GM21360 (cell line): ENCODE measurements at regions not wholly inside any gene's neighbourhood (a gene's known extent, or its start where the extent isn't known, plus 50 kb on each side); places are given as distances from the start of the nearest gene placed in this dataset.

Experiments used
- ATAC-seq: cut with Tn5 transposase; IDR thresholded peaks from one replicate; pipeline ENCODE4 v1.9.1; 2021; ENCODE audit warnings: mild to moderate bottlenecking, moderate library complexity; ENCODE audit not compliant: unreplicated experiment

DNA sequence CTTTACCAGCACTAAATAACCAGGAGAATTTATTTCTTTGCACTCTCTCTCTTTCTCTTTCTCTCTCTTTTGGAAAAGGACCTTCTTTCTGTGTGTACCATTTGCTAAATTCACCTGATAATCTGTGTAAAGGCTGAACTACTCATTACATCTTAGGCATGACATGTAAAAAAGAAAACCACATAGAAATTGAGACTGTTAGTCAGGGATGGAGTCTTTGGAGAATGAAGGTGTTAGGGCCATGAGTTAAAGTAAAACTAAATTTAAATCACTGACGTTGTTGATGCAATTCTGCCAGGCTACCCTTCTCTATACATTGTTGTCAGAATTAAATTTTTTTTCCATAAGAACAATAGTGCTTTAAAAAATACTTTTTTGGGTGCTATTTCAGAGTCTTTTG, 263.3 kb downstream of the PTEN start:
- no peak for ATAC-seq

- no peak for ATAC-seq
Measured at GRCh38 chr10:88127269-88127668, 263.8 kb downstream of the PTEN start.

- no peak for ATAC-seq
Measured at GRCh38 chr10:88127766-88128165, 264.3 kb downstream of the PTEN start.

- no peak for ATAC-seq
Measured at GRCh38 chr10:88129013-88129412, 265.6 kb downstream of the PTEN start.

- no peak for ATAC-seq
Measured at GRCh38 chr10:88130912-88131311, 267.5 kb downstream of the PTEN start.

DNA sequence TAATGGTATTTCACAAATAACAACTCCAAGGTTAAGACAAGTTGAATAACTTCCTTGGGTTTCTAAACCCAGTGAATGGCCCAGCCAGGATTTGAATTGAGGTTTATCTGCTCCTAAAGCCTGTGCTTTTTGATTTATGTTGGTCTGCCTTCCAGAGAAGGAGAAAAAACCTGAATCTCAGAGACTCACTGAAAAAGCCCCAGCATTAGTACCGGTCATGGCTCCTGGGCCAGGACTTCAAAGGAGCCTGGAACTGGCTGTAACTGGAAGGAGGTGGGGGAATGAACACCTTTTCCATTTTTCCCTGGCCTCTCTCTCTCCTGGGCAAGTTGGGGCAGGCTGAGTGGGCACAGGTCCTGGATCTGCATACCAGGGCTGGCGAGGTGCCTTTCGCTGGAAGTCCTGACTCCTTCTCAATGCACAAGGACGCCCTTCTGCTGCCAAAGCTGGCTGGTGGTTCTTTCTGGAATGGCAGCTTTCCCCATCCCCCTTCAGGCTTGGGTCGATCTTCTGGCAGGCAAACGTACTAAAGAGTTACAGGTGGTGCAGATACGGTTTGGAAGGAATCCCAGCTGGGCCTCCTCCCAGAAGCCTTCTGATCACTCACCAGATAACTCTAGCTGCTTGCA, 268.2 kb downstream of the PTEN start:
- ATAC-seq: no peak

- ATAC-seq: no peak
Measured at GRCh38 chr10:88136712-88137111, 273.3 kb downstream of the PTEN start.

DNA sequence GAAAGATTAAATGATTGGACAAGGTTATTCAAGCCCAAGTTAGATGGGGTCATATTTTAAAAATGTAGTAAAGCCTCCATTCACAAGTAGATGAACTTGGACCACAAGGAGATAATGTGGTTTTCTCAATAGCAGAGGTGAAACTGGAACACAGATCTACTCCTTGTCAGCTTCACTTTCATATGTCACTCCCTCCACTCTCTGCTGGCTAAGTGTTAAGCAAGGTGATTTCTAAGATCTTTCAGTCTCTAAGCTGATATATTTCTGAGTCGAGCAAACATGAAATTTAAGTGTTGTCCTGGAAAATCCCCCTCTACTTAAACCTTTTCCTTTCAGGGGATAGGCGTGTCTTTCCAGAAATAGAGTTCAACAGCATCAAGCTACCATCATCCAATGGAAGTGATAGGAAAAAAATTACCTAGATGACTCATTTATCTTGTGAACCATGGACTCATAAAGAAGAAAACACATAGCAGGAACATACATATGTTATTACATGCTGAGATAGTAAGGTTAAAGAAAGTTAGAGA, 275.0 kb downstream of the PTEN start:
- ATAC-seq: peak; percentile 89

GRCh38 chr10:88147000-88147798, 283.8 kb downstream of the PTEN start:
- ATAC-seq: no peak

GRCh38 chr10:88149906-88150305, 286.5 kb downstream of the PTEN start:
- no peak for ATAC-seq

DNA sequence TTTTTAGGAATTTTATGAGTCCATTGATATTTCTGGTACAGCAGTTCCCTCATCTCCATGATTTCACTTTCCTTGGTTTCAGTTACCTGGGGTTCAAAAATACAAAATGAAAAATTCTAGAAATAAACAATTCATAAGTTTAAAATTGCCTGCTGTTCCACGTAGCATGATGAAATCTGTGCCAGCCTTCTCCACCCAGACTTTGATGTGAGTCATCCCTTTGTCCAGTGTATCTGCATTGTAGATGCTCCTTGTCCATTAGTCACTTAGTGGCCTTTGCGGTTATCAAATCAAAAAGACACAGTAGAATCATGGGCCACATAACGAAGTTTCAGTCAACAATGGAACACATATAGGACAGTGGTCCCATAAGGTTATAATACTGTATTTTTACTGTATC, 286.9 kb downstream of the PTEN start:
- ATAC-seq: no peak

DNA sequence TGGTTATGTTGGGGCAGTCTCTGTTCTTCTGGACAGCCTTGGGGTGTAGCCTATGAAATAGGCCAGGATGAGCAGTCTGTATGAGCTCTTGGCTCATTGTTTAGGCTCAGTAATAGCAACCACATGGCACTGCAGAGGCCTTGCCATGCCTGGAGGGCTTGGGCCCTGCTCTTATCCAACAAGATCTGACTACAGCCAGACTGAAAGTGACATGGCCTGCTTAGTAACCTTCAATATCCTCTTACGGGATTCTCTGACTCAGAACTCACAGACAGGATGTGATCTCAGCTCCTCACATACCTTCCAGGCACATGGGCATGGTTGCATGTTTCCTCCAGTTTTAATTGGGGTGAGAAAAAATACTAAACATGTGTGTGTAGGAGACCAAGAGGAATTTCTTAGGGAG, 289.3 kb downstream of the PTEN start:
- ATAC-seq: no peak

DNA sequence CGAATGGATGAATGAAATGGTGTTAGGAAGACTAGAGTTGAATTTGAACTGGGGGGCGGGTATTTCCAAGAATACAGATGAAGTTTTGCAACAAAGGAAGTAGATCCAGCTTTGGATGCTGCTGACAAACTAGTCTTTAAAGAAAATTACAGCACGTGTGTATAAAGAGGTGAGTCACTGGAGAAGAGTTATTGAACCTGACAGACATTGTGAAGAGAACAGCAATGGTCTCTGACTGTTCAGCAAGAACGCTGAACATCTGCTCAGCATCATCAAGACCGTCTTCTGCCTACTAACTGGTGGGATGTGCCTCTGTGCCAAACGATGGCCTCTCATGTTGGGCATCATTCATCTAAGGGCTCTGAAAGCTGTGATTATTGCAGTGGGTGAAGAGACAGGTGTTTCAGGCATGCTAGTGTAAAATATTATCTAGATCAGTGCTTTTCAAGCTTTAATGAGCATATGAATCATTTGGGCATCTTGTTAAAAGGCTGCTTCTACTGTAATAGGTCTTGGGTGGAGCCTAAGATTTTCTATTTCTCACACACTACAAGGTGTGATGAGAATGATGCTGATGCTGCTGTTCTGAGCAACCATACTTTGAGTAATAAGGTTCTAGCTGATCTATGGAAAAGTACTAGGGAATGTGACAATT, 291.3 kb downstream of the PTEN start:
- no peak for ATAC-seq

DNA sequence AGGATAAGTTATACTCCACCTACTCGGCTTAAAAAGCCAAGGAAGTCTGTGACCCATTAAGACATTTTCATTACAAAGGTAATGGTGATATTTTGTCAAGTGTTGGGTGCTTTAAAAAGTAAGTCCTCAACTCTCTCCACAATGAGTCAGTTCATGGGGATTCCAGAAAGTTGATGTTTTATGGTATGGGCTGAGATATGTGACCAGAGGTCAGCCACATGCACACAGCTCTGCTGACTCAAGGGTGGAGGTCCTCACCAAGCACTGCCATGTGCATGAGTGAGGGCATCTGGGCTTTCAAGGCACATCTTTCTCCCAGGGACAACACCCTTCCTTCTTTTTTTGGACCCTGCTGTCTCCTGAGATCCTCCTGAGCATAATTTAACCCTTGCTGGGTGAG, 292.9 kb downstream of the PTEN start:
- ATAC-seq: no peak

GRCh38 chr10:88157981-88158465, 294.6 kb downstream of the PTEN start:
- ATAC-seq: no peak

DNA sequence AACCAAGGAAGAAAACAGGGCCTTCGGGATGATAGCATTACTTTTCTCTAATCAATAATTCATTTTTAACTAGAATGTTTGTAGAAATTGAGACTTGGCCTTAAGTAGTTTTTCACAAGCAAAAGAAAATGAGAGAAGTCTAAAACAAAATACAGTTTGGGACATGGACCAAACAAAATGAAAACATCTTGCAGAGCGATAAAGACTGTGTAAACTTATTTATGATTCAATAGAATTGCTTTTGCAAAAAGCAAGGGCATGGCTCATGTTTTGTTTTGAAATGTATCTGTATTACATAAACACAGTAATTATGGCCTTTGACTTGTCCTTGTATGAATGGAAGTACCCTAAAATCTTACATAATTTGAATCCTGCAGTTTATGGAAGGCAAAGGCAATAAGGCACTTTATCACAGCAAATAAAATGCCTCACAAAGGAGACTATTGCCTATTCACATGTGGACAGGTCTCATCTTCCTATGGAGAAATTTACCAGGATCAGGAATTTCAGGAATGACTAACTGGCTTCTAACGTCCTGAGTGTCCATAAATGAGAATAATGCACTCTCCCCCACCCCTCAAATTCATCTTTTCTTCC, 295.2 kb downstream of the PTEN start:
- ATAC-seq: no peak

- no peak for ATAC-seq
Measured at GRCh38 chr10:88159127-88159829, 295.9 kb downstream of the PTEN start.

DNA sequence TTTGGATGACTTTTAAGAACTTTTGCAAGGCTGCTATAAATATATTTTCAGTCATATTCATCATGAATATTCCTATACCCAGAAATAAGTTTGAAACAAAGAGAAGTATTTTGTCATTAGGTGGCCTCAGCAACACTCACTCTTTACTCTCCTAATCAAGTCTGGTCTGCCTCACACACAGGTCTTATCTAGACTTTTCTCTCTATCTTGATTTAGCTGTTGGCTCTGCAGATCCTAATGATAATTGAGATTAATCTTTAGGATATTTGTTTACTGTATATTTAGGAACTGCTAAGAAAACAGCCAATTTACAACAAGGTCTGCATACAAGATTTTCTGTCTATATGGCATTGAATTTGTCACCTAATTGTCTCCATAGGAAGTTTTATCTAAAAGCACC, 297.6 kb downstream of the PTEN start:
- ATAC-seq: no peak

DNA sequence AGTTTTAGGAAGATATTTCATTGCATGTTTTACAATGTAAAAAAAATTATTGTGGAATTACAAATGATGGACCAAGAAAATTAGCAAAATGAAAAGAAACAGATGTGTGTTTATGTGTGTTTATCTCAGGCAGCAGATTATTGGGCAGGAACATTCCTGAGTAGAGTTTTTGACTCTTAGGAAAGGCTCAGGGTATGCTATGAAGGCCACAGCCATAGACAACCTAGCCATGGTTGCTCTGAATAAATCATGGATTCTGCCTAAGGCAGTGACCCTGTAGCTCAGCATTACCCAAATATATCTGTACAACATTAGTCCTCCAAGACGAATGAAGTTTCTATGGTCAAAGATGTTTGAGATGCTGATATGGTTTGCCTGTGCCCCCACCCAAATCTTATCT, 298.3 kb downstream of the PTEN start:
- ATAC-seq: no peak

DNA sequence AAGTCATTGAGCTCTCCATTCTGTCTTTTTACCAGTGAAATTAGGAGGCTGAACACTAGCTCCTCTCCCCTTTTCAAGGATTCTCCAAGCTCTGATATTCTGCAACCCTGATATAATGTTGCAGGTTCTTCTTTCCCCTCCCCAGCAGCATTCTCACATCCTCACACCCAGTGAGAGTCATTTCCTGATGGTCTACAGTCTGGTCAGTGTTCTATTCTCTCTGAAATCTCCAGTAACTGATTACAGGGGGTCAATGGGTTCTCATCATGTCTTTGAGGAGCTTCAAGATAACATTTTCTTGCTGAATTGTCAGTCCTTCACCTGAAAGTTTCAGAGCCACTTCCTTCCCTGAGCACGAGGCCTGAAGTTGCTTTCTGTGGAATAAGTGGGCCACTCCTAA, 299.4 kb downstream of the PTEN start:
- no peak for ATAC-seq

DNA sequence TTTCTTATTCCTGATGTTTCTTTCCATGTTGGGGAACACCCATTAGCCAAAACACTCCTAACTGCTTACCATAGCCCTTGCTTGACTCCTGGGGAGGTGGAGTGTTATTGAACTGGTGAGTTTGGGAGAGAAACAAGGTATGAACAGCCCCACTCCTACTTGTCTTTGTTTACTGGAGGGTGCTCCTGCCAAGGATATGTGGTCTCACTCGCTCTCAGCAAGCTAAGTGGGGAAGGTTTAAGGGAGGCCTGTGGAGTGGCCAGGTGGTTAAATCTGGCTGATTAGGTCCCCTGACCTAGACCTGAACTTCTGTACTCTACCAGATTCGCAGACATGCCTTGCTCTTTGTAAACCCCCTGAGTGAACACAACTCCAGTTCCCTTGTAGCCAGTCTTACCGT, 300.1 kb downstream of the PTEN start:
- ATAC-seq: no peak
